GM18858 (cell line): ENCODE measurements at regions not wholly inside any gene's neighbourhood (a gene's known extent, or its start where the extent isn't known, plus 50 kb on each side); places are given as distances from the start of the nearest gene placed in this dataset.

ENCODE experiments used
- ATAC-seq: cut with Tn5 transposase; IDR thresholded peaks from one replicate; pipeline ENCODE4 v1.9.1; 2021; ENCODE audit not compliant: unreplicated experiment

DNA sequence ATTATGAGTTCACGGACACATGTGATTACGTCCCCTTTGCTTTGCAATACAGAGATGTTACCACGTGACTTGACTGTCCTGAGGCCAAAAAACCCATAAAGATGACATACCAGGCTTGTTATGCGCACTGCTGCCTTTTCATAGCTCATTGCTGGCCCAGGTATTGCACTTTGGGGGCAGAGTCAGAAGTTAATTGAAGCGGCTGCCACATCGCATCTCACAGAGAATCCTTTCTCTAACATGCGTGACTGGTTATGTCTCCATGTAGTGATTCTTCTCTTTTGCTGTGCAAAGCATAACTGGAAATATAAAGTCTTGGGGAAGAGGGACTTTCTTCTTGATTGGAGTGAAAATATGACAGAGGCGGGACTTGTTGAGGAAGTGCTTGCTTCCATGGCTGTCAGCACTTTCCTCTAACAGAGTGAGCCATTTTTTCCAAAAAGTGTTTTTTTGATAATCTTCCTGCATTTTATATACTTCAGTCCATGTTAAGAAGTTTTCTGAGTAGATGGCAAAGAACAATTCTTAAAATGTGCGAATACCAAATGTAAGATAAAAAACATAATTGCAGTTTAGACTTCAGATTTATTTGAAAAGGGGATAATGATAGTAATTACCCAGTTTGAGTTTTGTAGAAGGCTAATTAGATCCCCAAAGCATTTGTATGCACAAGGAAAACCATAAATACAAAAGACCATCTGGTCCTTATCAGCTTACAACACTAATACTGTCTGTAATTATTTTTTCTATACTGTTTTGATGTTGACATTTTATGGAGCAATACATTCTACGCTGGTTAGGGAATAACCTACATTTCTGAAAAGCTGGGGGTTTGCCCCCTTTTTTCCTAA lies 324.6 kb upstream of the MTNR1B start:
- no peak for ATAC-seq

DNA sequence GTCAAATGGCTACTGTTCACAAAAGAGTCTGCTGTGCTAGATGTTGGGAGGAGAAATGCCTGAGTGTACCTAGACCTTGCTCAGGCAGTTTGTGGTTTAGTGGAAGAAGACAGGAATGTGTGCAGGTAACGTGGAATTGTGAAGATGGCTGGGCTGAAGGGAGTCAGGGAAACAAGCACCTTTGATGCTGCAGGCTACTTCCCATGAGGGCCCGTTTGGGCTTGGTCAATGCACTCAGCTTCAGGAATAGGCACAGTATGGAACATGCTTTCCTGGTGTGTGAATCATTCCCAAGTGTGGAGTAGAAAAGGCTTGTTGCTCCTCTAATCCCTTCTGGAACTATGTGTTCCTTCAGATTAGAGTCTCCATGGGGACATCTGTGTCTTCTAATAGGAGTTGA lies 318.3 kb upstream of the MTNR1B start:
- no peak for ATAC-seq

- no peak for ATAC-seq
Measured at GRCh38 chr11:92653454-92653853, 316.0 kb upstream of the MTNR1B start.

DNA sequence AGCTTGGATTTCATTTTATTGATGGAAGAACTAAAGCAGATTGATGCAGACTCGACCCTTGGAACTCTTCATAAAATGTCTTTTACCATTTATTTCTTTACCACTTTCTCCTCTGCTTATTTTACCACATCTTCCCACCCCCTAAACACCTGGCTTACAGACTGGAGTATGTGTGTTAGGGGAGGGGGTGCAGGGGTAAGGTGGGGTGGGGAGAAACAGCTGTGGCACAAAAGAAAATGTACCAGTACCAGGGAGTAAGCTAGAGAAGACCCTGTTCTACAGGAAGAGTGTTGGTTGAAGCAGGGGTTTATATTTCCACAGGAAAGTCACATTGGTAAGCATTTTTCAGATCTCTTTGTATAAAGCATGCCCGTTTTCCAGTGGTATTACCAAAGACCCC lies 312.7 kb upstream of the MTNR1B start:
- ATAC-seq: no peak

DNA sequence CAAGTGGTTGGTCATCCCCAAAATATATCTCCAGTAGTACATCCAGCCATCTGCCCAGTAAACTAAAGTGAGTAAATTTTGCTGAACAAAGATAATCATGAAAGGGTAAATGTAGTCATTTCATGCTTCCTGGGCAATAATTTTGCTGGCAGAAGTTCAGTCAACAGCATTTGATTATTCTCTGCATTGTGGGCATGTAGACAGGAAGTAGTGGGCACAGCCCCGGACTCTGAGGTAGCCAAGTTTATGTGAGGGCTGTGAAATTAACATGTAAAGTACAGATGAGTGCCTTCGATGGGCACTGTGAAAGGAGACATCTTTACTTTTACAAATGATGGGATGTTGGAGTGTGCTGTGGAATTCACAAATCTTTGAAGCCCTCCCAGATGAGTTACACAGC lies 312.2 kb upstream of the MTNR1B start:
- no peak for ATAC-seq

- ATAC-seq: no peak
Measured at GRCh38 chr11:92658733-92659132, 310.7 kb upstream of the MTNR1B start.

GRCh38 chr11:92659793-92660192 lies 309.7 kb upstream of the MTNR1B start:
- ATAC-seq: no peak

DNA sequence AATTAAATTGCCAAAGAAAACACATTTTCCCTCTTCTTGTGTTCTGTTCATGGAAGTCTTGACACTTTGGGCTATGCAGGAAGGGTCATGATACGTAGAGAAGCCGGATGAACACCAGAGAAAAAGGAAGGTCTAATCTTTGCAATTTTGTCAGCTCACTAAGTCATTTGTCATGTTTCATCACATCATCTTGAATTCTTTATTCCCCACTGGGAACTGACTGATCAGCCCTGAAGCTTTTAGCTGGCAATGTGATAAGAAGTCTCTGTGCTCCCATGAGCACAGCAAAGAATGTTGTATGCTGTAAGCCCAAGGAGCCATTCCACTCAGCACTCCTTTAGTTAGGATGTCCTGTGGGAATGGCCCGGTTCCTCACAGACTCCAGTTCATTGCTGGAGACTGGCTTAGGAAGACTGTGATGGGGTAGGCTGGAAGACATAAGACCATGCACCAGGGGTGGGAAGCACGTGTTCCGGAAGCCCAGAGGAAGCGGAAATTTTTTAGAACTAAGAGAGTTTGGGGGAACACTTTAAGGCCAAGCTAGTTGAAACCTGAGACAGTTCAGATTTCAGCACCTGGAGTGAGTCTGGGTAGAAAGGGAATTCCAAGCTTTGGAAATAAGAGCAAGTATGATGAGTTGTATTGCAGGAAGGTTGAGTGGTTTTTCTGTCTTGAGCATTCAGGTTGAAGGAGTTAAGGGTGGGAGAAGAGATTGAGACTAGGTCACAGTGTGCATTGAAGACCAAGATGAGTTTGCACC lies 306.7 kb upstream of the MTNR1B start:
- ATAC-seq: no peak

DNA sequence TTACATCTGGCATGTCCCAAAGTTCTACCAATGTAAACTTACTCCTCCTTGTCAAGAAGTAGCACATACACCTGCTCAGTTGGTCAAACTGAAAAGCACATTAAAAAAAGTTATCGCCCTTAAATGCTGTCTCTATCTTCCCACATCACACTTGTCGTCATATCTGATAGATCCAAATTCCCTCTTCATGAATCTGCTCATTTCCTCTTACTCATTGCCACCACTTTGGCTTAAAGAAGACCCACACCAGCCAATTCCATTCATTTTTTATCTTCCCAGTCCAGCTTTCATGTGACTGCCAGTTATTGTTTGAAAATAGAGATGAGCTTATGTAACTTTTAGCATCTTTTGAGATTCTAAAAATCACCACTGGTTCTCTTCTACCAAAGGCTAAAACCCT lies 305.9 kb upstream of the MTNR1B start:
- no peak for ATAC-seq

DNA sequence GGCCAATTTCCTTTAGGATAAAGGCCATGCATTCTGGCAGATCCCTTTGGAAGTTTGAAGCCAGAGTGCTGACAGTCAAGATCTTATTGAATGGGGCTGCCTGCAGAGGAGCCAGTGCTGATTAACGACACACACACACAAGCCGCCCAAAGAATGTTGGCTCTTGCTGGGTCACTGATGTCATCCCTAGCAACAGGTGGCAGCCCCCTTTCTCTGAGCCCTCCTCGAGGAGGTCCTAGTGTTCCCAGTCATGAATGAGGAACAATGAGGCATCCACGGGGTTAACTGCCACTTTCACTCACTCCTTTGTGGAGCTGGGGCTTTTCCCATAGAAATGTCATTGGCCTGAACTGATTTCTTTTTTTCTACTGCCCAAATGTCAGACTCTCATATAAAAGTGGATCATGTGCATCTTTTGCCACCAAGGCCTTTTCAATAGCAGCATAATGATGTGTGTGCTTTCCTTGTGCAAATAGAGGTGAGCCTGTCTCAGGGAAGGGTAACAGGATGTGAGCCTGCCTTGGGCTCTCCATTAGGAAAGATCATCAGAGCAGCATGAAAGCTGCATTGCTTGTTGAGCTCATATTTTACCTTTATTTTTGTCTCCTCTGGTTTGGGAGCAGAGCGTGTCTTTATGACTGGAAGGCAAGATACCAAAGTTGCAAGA lies 301.8 kb upstream of the MTNR1B start:
- ATAC-seq: no peak

DNA sequence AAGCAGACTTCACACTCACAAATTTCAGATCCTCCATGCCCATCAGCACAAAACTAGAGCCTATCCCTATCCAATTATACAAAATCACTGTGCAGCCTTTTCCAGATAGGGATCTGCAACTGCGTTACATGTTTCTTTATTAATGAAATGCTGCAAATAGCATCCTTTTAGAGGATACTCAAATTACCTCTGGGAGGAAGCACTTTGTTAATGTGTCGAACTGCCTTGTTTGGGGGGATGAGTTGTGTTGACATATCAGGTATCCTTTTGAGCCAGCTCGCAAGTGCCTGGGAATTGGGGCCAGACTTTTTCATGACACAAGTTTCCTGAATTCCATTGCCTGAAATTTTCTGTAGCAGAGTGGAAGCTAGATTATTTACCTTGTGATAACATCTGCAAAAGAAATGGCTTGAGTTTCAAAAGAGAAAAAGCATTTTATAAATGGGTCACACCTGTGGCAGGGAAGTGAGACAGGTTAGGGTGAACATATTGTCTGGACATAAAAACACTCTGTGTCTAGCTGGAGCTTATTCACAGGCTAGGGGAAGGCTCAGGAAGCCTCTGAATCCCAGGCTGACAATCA lies 299.1 kb upstream of the MTNR1B start:
- ATAC-seq: no peak

GRCh38 chr11:92671081-92671480 lies 298.4 kb upstream of the MTNR1B start:
- no peak for ATAC-seq

DNA sequence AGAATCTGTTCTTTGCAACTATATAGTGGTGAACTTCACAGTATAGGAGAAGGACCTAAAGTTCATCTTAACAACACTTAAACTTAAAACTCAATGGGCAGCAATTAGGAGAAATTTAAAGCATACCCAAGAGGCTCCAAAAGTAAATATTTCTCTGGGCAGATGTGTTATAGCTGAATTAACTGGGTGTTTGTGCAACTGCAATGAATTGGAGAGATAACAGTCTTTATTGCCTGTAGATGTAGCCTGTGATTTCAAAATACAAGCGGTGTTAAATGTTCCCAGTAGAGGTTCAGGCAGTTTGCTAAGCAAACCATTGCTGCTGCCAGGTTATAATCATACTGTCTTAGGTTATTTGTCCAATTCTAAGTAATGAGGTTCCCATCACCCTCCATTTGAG lies 294.1 kb upstream of the MTNR1B start:
- no peak for ATAC-seq

- no peak for ATAC-seq
Measured at GRCh38 chr11:92675810-92676209, 293.6 kb upstream of the MTNR1B start.

DNA sequence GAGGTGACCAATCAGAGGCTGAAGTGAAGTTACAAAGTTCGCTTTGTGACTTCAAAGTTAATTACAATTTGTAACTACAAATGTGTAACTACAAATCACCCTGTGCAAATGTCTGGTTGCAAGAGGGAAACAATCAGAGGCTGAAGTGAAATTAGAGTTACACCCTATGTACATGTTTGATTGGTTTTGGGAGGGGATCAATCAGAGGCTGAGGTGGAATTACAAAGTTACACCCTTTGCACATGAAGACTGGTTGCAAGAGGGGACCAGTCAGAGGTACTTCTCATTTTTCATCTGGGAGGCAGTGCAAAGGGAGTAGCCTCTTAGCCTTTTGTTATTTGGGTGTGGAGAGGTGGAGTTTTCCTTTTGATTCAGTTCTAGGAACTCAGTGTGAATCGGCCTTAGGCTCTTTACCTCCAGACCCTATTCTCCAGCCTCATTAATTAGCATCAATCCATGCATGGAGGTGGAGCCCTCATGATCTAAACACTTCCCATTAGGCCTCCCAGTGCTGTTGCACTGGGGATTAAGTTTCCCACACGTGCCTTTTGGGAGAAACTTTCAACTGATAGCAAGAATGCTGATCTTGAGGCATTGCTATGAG lies 291.3 kb upstream of the MTNR1B start:
- ATAC-seq: no peak

- ATAC-seq: no peak
Measured at GRCh38 chr11:92681586-92681985, 287.9 kb upstream of the MTNR1B start.

DNA sequence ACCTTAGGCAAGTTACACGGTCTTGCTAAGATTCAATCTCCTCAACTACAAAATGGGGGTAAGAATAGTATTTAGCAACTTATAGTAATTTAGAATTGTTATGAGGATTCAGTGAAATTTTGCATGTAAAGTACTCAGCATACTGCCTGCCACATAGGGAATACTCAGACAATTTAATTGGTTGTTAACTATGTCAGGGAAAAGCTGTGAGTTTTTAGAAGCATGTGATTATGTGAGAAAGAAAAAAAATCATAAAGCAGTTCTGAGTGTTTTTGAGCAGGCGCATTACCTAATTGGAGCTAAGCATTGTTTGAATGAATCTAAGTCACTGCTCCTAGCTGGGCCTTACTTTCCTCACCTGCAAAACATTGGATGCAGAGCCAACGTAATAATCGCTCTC lies 287.3 kb upstream of the MTNR1B start:
- ATAC-seq: no peak

- no peak for ATAC-seq
Measured at GRCh38 chr11:92682952-92683351, 286.5 kb upstream of the MTNR1B start.

DNA sequence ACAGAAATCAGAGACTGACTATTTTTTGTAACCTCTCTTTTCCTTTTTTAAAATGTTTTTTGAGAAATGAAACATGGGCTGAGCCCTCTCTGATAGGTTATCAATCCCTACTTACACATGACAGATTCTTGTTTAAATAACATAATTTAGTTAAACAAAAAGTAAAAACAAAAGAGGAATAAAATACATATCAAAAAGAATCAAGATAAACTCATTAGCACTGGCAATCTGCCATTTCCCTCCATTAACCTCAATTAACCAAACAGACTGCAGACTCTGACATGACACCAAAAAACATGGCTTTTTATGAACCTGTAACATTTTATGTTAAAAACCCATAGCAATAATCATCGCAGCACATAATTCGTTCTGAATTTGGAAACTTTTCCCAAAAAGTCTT lies 284.4 kb upstream of the MTNR1B start:
- no peak for ATAC-seq

- ATAC-seq: no peak
Measured at GRCh38 chr11:92687724-92688123, 281.7 kb upstream of the MTNR1B start.

DNA sequence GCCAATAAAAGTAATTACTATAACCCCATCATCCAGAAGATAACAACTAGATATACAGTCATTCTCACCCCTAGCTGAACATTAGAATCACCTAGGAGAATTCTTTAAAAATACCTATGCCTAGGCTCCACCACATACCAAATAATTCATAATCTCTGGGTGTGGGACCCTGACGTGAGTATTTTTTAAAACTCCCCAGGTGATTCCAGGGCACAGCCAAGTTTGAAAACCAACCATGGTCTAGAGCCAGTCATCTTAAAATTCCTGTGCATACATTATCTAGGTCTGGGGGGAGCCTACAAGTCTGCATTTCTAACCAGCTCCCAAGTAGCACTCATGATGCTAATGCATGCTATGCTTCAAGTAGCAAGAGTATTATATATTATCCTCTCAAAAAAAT lies 281.0 kb upstream of the MTNR1B start:
- ATAC-seq: no peak
